Liver (tissue), 8 donors: ENCODE measurements at regions not wholly inside any gene's neighbourhood (a gene's known extent, or its start where the extent isn't known, plus 50 kb on each side); places are given as distances from the start of the nearest gene placed in this dataset.

Experiments
- DNase-seq: peaks from one replicate; pipeline ENCODE4 v3.0.0-alpha.2; 2017; ENCODE audit warnings: low spot score
- H3K27ac ChIP-seq, 2 donors: one replicate each; pipeline ENCODE4 v1.7.0; 2013; ENCODE audit warnings: inconsistent platforms in 2 of 2, low read length in 2 of 2, control low read depth in 1 of 2, low read depth in 1 of 2, mild to moderate bottlenecking in 1 of 2
- H3K27me3 ChIP-seq, 4 donors: one replicate each; pipeline versions ENCODE4 v1.6.1 to v1.7.0; 2013; ENCODE audit warnings: low read length in 3 of 4, inconsistent platforms in 1 of 4, mild to moderate bottlenecking in 1 of 4, moderate library complexity in 1 of 4; ENCODE audit not compliant: control insufficient read depth in 4 of 4, insufficient read depth in 4 of 4
- H3K36me3 ChIP-seq, 4 donors: one replicate each; pipeline versions ENCODE4 v1.6.1 to v1.7.0; 2013; ENCODE audit warnings: low read length in 3 of 4, mild to moderate bottlenecking in 3 of 4, low read depth in 1 of 4, moderate library complexity in 1 of 4; ENCODE audit not compliant: control insufficient read depth in 4 of 4, insufficient read depth in 3 of 4
- H3K4me1 ChIP-seq, 4 donors: one replicate each; pipeline versions ENCODE4 v1.6.1 to v1.7.0; 2013; ENCODE audit warnings: low read length in 3 of 4, mild to moderate bottlenecking in 3 of 4, moderate library complexity in 1 of 4; ENCODE audit not compliant: control insufficient read depth in 4 of 4, insufficient read depth in 4 of 4
- H3K4me3 ChIP-seq, 3 donors: one replicate each; pipeline versions ENCODE4 v1.6.1 to v1.7.0; 2013; ENCODE audit warnings: low read length in 3 of 3, control low read depth in 1 of 3, low read depth in 1 of 3, mild to moderate bottlenecking in 1 of 3
- H3K9ac ChIP-seq, 2 donors: one replicate each; pipeline ENCODE4 v1.7.0; 2013; ENCODE audit warnings: low read length in 2 of 2, mild to moderate bottlenecking in 2 of 2, moderate library complexity in 2 of 2, control low read depth in 1 of 2, low read depth in 1 of 2
- H3K9me3 ChIP-seq, 4 donors: one replicate each; pipeline versions ENCODE4 v1.6.1 to v1.7.0; 2013; ENCODE audit warnings: low read length in 3 of 4; ENCODE audit not compliant: control insufficient read depth in 4 of 4
- CTCF ChIP-seq: fragments of 150-350 bp; IDR thresholded peaks from 2 replicates; pipeline ENCODE4 v1.5.1; 2017; ENCODE audit warnings: improper control_type of control experiment, low read depth, low read length; ENCODE audit not compliant: missing input control
- EGR1 ChIP-seq, 2 donors: IDR thresholded peaks; 2 replicates each; pipeline ENCODE4 v1.6.1; 2016 to 2018; ENCODE audit warnings: antibody characterized with exemption in 2 of 2, low read depth in 2 of 2
- FOXA2 ChIP-seq: IDR thresholded peaks from 2 replicates; pipeline ENCODE4 v1.6.1; 2016; ENCODE audit warnings: antibody characterized with exemption
- GABPA ChIP-seq, 2 donors: IDR thresholded peaks in 1 of 2; conservative IDR thresholded peaks in 1 of 2; 2 replicates each; pipeline ENCODE4 v1.6.1; 2016; ENCODE audit warnings: antibody characterized with exemption in 2 of 2, mild to moderate bottlenecking in 1 of 2, moderate library complexity in 1 of 2
- HNF4G ChIP-seq: IDR thresholded peaks from 2 replicates; pipeline ENCODE4 v1.6.1; 2016; ENCODE audit warnings: antibody characterized with exemption
- MAX ChIP-seq: IDR thresholded peaks from 2 replicates; pipeline ENCODE4 v1.6.1; 2016; ENCODE audit warnings: antibody characterized with exemption
- RAD21 ChIP-seq, 2 donors: IDR thresholded peaks; 2 replicates each; pipeline ENCODE4 v1.6.1; 2016; ENCODE audit warnings: antibody characterized with exemption in 2 of 2, mild to moderate bottlenecking in 2 of 2
- REST ChIP-seq: IDR thresholded peaks from 2 replicates; pipeline ENCODE4 v1.6.1; 2016; ENCODE audit warnings: antibody characterized with exemption, mild to moderate bottlenecking
- RXRA ChIP-seq, 2 donors: IDR thresholded peaks; 2 replicates each; pipeline ENCODE4 v1.6.1; 2017 to 2018; ENCODE audit warnings: antibody characterized with exemption in 2 of 2, mild to moderate bottlenecking in 1 of 2
- SP1 ChIP-seq: IDR thresholded peaks from 2 replicates; pipeline ENCODE4 v1.6.1; 2018; ENCODE audit warnings: antibody characterized with exemption, mild to moderate bottlenecking
- YY1 ChIP-seq: IDR thresholded peaks from 2 replicates; pipeline ENCODE4 v1.6.1; 2016; ENCODE audit warnings: antibody characterized with exemption, mild to moderate bottlenecking
- ZBTB33 ChIP-seq: IDR thresholded peaks from 2 replicates; pipeline ENCODE4 v1.6.1; 2016; ENCODE audit warnings: antibody characterized with exemption
- WGBS: extraction: QIAGEN DNeasy Blood & Tissue Kit; methylation state at CpG from one replicate; pipeline ENCODE4 v1.1.7; 2013; 5-methylcytosine and 5-hydroxymethylcytosine counted together
- donor health status: healthy.
- donor health status: healthy.
- donor health status: healthy.
- donor health status: healthy.
- donor health status: healthy.

GRCh38 chr11:42536611-42537360 is 775.0 kb upstream of the API5 start:
- no peak for DNase-seq
- peaks cover 0 to 3% (median 0%) of the 10 kb centered on the region in 4 donors for H3K9me3 ChIP-seq
- no peak overlapping the region for H3K4me3 ChIP-seq

GRCh38 chr11:42542336-42542735 is 769.5 kb upstream of the API5 start:
- H3K9me3 ChIP-seq = peaks cover 0 to 6% (median 2%) of the 10 kb centered on the region in 4 donors
- no peak overlapping the region for H3K27ac ChIP-seq
- 45% methylated on average over 1 of the region's 1 CpG for WGBS
- H3K4me3 ChIP-seq = no peak overlapping the region
- no peak overlapping the region for H3K9ac ChIP-seq
- H3K36me3 ChIP-seq = no peaks in the 10 kb centered on the region
- no peaks in the 10 kb centered on the region for H3K4me1 ChIP-seq
- DNase-seq = no peak
- H3K27me3 ChIP-seq = no peaks in the 10 kb centered on the region
- TF ChIP-seq GABPA (IDR thresholded peaks at IDR 0.05 in 1 of 2, conservative IDR thresholded peaks at IDR 0.05 in 1 of 2) (no peak), REST (no peak), RXRA (IDR thresholded peaks at IDR 0.05) (no peak), HNF4G (no peak), SP1 (no peak), RAD21 (IDR thresholded peaks at IDR 0.05) (no peak), FOXA2 (no peak), CTCF (no peak)

More at GRCh38 chr11:42536611-42537360, 775.0 kb upstream of the API5 start:
- no peaks in the 10 kb centered on the region for H3K36me3 ChIP-seq
- no peak overlapping the region for H3K9ac ChIP-seq
- 75% methylated on average over 5 of the region's 5 CpGs for WGBS
- TF ChIP-seq YY1 (no peak), MAX (no peak), GABPA (IDR thresholded peaks at IDR 0.05 in 1 of 2, conservative IDR thresholded peaks at IDR 0.05 in 1 of 2) (no peak), HNF4G (no peak), RXRA (IDR thresholded peaks at IDR 0.05) (no peak), REST (no peak), ZBTB33 (no peak), FOXA2 (no peak), EGR1 (IDR thresholded peaks at IDR 0.05; ENCODE audit: low read depth in 2 of 2) (no peak), RAD21 (IDR thresholded peaks at IDR 0.05) (no peak)
- H3K27ac ChIP-seq = no peak overlapping the region
- H3K4me1 ChIP-seq = no peaks in the 10 kb centered on the region
- peaks cover 0 to 2% (median 0%) of the 10 kb centered on the region in 4 donors for H3K27me3 ChIP-seq
